ENCODE measurements at regions not wholly inside any gene's neighbourhood (a gene's known extent, or its start where the extent isn't known, plus 50 kb on each side); places are given as distances from the start of the nearest gene placed in this dataset.
"Not testable (repeated sequence)": the region's sequence is repeated elsewhere in the genome, so short reads cannot be mapped to it uniquely, and the experiment has no call there.

- Mint-ChIP-seq H3K4me3 (no peak overlapping the region), H3K27me3 (peaks cover 1% of the 10 kb centered on the region), H3K4me1 (no peaks in the 10 kb centered on the region), H3K27ac (no peak overlapping the region), H3K36me3 (ENCODE audit: low read depth) (no peaks in the 10 kb centered on the region), H3K9me3 (no peaks in the 10 kb centered on the region)
- intact Hi-C loops (cut with micrococcal nuclease): no loop called here
- DNase-seq: no peak
Observed at GRCh38 chr4:120005527-120005926, 61.1 kb downstream of the MAD2L1 start.

- Mint-ChIP-seq H3K9me3 (no peaks in the 10 kb centered on the region), H3K27ac (no peak overlapping the region), H3K27me3 (peaks cover 1% of the 10 kb centered on the region), H3K4me1 (no peaks in the 10 kb centered on the region), H3K4me3 (no peak overlapping the region), H3K36me3 (ENCODE audit: low read depth) (no peaks in the 10 kb centered on the region)
- intact Hi-C loops (cut with micrococcal nuclease): no loop called here
- DNase-seq: no peak
Observed at GRCh38 chr4:120005076-120005475, 61.6 kb downstream of the MAD2L1 start.

- H3K27ac Mint-ChIP-seq: no peak overlapping the region
- H3K36me3 Mint-ChIP-seq (ENCODE audit: low read depth): no peaks in the 10 kb centered on the region
- DNase-seq: no peak
- H3K9me3 Mint-ChIP-seq: no peaks in the 10 kb centered on the region
- H3K4me1 Mint-ChIP-seq: no peaks in the 10 kb centered on the region
- intact Hi-C loops (cut with micrococcal nuclease): no loop called here
- H3K27me3 Mint-ChIP-seq: peaks cover 1% of the 10 kb centered on the region
- no peak overlapping the region for H3K4me3 Mint-ChIP-seq
Observed at GRCh38 chr4:120004054-120004453, 62.6 kb downstream of the MAD2L1 start.

GRCh38 chr4:120003193-120003592 is 63.5 kb downstream of the MAD2L1 start:
- peaks cover 1% of the 10 kb centered on the region for H3K27me3 Mint-ChIP-seq
- no peaks in the 10 kb centered on the region for H3K36me3 Mint-ChIP-seq (ENCODE audit: low read depth)
- DNase-seq: no peak
- H3K9me3 Mint-ChIP-seq: no peaks in the 10 kb centered on the region
- H3K4me1 Mint-ChIP-seq: no peaks in the 10 kb centered on the region
- intact Hi-C loops (cut with micrococcal nuclease): no loop called here
- no peak overlapping the region for H3K4me3 Mint-ChIP-seq
- H3K27ac Mint-ChIP-seq: no peak overlapping the region

GRCh38 chr4:120001850-120002249 is 64.8 kb downstream of the MAD2L1 start:
- Mint-ChIP-seq H3K36me3 (ENCODE audit: low read depth) (no peaks in the 10 kb centered on the region), H3K9me3 (no peaks in the 10 kb centered on the region), H3K4me1 (no peaks in the 10 kb centered on the region), H3K27ac (no peak overlapping the region), H3K4me3 (no peak overlapping the region), H3K27me3 (peaks cover 1% of the 10 kb centered on the region)
- intact Hi-C loops (cut with micrococcal nuclease): no loop called here
- no peak for DNase-seq

GRCh38 chr4:120000591-120001296 is 65.9 kb downstream of the MAD2L1 start:
- intact Hi-C loops (cut with micrococcal nuclease): no loop called here
- Mint-ChIP-seq H3K4me1 (no peaks in the 10 kb centered on the region), H3K27ac (no peak overlapping the region), H3K9me3 (no peaks in the 10 kb centered on the region), H3K4me3 (no peak overlapping the region), H3K36me3 (ENCODE audit: low read depth) (no peaks in the 10 kb centered on the region), H3K27me3 (peaks cover 1% of the 10 kb centered on the region)
- no peak for DNase-seq

GRCh38 chr4:119996024-119996423 is 70.6 kb downstream of the MAD2L1 start:
- H3K27ac Mint-ChIP-seq; H3K4me3 Mint-ChIP-seq; DNase-seq; H3K9me3 Mint-ChIP-seq; H3K36me3 Mint-ChIP-seq (ENCODE audit: low read depth); intact Hi-C loops (cut with micrococcal nuclease); H3K27me3 Mint-ChIP-seq; H3K4me1 Mint-ChIP-seq: not testable (repeated sequence)

- Mint-ChIP-seq H3K4me1 (no peaks in the 10 kb centered on the region), H3K36me3 (ENCODE audit: low read depth) (no peaks in the 10 kb centered on the region), H3K27ac (no peak overlapping the region), H3K27me3 (no peaks in the 10 kb centered on the region), H3K4me3 (no peak overlapping the region), H3K9me3 (no peaks in the 10 kb centered on the region)
- no peak for DNase-seq
- intact Hi-C loops (cut with micrococcal nuclease): no loop called here
Observed at GRCh38 chr4:119984996-119985395, 81.7 kb downstream of the MAD2L1 start.

GRCh38 chr4:119982756-119983155 is 83.9 kb downstream of the MAD2L1 start:
- intact Hi-C loops (cut with micrococcal nuclease): no loop called here
- no peak overlapping the region for H3K27ac Mint-ChIP-seq
- no peaks in the 10 kb centered on the region for H3K9me3 Mint-ChIP-seq
- H3K4me3 Mint-ChIP-seq: no peak overlapping the region
- no peaks in the 10 kb centered on the region for H3K27me3 Mint-ChIP-seq
- H3K4me1 Mint-ChIP-seq: no peaks in the 10 kb centered on the region
- no peaks in the 10 kb centered on the region for H3K36me3 Mint-ChIP-seq (ENCODE audit: low read depth)
- DNase-seq: no peak

- intact Hi-C loops (cut with micrococcal nuclease): no loop called here
- no peak overlapping the region for H3K27ac Mint-ChIP-seq
- no peak overlapping the region for H3K4me3 Mint-ChIP-seq
- no peaks in the 10 kb centered on the region for H3K9me3 Mint-ChIP-seq
- DNase-seq: no peak
- H3K4me1 Mint-ChIP-seq: no peaks in the 10 kb centered on the region
- no peaks in the 10 kb centered on the region for H3K27me3 Mint-ChIP-seq
- no peaks in the 10 kb centered on the region for H3K36me3 Mint-ChIP-seq (ENCODE audit: low read depth)
Observed at GRCh38 chr4:119980456-119980855, 86.2 kb downstream of the MAD2L1 start.

GRCh38 chr4:119977076-119977940 is 89.3 kb downstream of the MAD2L1 start:
- intact Hi-C loops (cut with micrococcal nuclease): no loop called here
- Mint-ChIP-seq H3K4me1 (peaks cover 3% of the 10 kb centered on the region), H3K27ac (no peak overlapping the region), H3K9me3 (no peaks in the 10 kb centered on the region), H3K36me3 (ENCODE audit: low read depth) (no peaks in the 10 kb centered on the region), H3K27me3 (peaks cover under 1% of the 10 kb centered on the region), H3K4me3 (no peak overlapping the region)
- no peak for DNase-seq

GRCh38 chr4:119971431-119972084 is 95.1 kb downstream of the MAD2L1 start:
- Mint-ChIP-seq H3K27ac (no peak overlapping the region), H3K4me3 (no peak overlapping the region), H3K27me3 (peaks cover 2% of the 10 kb centered on the region), H3K4me1 (peaks cover 3% of the 10 kb centered on the region), H3K9me3 (no peaks in the 10 kb centered on the region), H3K36me3 (ENCODE audit: low read depth) (no peaks in the 10 kb centered on the region)
- intact Hi-C loops (cut with micrococcal nuclease): no loop called here
- DNase-seq: no peak

- no peak overlapping the region for H3K4me3 Mint-ChIP-seq
- no peaks in the 10 kb centered on the region for H3K27me3 Mint-ChIP-seq
- no peaks in the 10 kb centered on the region for H3K9me3 Mint-ChIP-seq
- no peak for DNase-seq
- intact Hi-C loops (cut with micrococcal nuclease): no loop called here
- no peaks in the 10 kb centered on the region for H3K36me3 Mint-ChIP-seq (ENCODE audit: low read depth)
- no peaks in the 10 kb centered on the region for H3K4me1 Mint-ChIP-seq
- no peak overlapping the region for H3K27ac Mint-ChIP-seq
Observed at GRCh38 chr4:119962631-119963030, 104.0 kb downstream of the MAD2L1 start.

GRCh38 chr4:119958983-119959382 is 107.7 kb downstream of the MAD2L1 start:
- Mint-ChIP-seq H3K27ac (no peak overlapping the region), H3K27me3 (no peaks in the 10 kb centered on the region), H3K9me3 (peaks cover 3% of the 10 kb centered on the region), H3K4me3 (no peak overlapping the region), H3K36me3 (ENCODE audit: low read depth) (no peaks in the 10 kb centered on the region), H3K4me1 (no peaks in the 10 kb centered on the region)
- intact Hi-C loops (cut with micrococcal nuclease): no loop called here
- DNase-seq: no peak
